OCI-LY3 (cell line): ENCODE measurements at regions not wholly inside any gene's neighbourhood (a gene's known extent, or its start where the extent isn't known, plus 50 kb on each side); places are given as distances from the start of the nearest gene placed in this dataset.

ENCODE experiments used
- H2AFZ ChIP-seq: fragments of 200-600, 300-600 bp; shearing (Covaris generic); 2 replicates; pipeline ENCODE4 v1.6.0; 2014; ENCODE audit warnings: antibody characterized with exemption, low read depth, low read length
- H3K27ac ChIP-seq: fragments of 200-600, 300-600 bp; sonication (generic); 2 replicates; pipeline ENCODE4 v1.5.1; 2014; ENCODE audit warnings: mild to moderate bottlenecking, low read length, moderate library complexity, mixed read lengths
- H3K27me3 ChIP-seq: fragments of 200-600, 300-600 bp; sonication (generic); 2 replicates; pipeline ENCODE4 v1.6.1; 2014; ENCODE audit warnings: low read depth, low read length, mixed read lengths
- H3K36me3 ChIP-seq: fragments of 200-600, 300-600 bp; sonication (generic); replicated peaks from 2 replicates; pipeline ENCODE3; 2014; ENCODE audit warnings: low read depth, low read length, mixed read lengths
- H3K4me1 ChIP-seq: fragments of 300-600, 200-600 bp; sonication (generic); 2 replicates; pipeline ENCODE4 v1.6.1; 2014; ENCODE audit warnings: low read length, mixed read lengths
- H3K4me2 ChIP-seq: fragments of 200-600, 300-600 bp; sonication (generic); 2 replicates; pipeline ENCODE4 v1.6.1; 2014; ENCODE audit warnings: low read length, mixed read lengths
- H3K4me3 ChIP-seq: fragments of 300-600, 200-600 bp; sonication (generic); 2 replicates; pipeline ENCODE4 v1.5.1; 2014; ENCODE audit warnings: antibody characterized with exemption, mild to moderate bottlenecking, low read length, moderate library complexity
- H3K79me2 ChIP-seq: fragments of 300-600, 200-600 bp; shearing (Covaris generic); 2 replicates; pipeline ENCODE4 v1.6.1; 2014; ENCODE audit warnings: mild to moderate bottlenecking, low read length, mixed read lengths
- H3K9ac ChIP-seq: fragments of 300-600, 200-600 bp; shearing (Covaris generic); 2 replicates; pipeline ENCODE4 v1.6.0; 2014; ENCODE audit warnings: mild to moderate bottlenecking, low read length, moderate library complexity
- H3K9me3 ChIP-seq: fragments of 200-600, 300-600 bp; shearing (Covaris generic); 2 replicates; pipeline ENCODE4 v1.6.1; 2014; ENCODE audit warnings: low read length, mixed read lengths; ENCODE audit not compliant: insufficient read depth
- H4K20me1 ChIP-seq: fragments of 200-600, 300-600 bp; sonication (generic); 2 replicates; pipeline ENCODE4 v1.6.1; 2016; ENCODE audit warnings: low read length, mixed read lengths; ENCODE audit not compliant: insufficient read depth
- EZH2phosphoT487 ChIP-seq: fragments of 200-600 bp; shearing (Covaris generic); IDR thresholded peaks from 2 replicates; pipeline ENCODE4 v1.6.1; 2018; ENCODE audit warnings: antibody characterized with exemption, mixed run types, low read depth
- TF ChIP-seq, protein P1 (sequence below): fragments of 200-600, 300-600 bp; sonication (generic); IDR thresholded peaks from 2 replicates; pipeline ENCODE4 v1.5.1; 2014; ENCODE audit warnings: antibody characterized with exemption, low read length, low read depth

DNA sequence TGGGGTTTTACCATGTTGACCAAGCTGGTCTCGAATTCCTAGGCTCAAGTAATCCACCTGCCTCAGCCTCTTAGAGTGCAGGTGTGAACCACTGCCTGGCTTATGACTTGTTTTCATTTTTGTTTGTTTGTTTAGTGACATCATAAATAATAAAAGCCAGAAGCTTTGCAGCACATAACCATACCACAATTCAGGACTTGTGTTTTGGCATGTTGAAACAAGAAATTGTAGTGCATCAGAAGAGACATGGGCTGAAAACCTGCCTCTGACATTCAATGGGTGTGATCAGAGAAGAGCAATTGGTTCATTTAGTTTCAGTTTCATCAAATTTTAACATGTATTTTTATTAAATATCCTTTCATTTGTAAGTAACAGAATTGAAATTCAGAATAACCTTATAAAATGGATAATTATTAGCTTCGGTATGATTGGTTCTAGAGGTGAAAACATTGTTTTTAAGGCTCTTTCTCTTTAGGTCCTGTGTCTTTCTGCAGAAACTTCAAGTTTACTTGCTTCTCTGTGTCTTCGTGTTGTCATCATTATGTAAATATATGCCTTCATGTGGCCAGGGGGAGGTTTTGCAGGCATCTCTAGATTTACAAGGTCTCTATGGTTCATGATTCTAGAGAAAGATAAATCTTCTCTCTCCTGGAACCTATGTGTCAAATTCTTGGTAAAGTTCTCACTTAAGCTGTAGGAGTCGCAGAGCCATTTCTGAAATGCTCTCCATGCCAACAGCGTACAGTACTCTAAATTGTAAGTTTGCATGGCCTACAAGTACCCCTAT is 312.0 kb downstream of the KCNC2 start:
- no peaks in the 10 kb centered on the region for H3K27me3 ChIP-seq
- no peak overlapping the region for H3K27ac ChIP-seq
- no peak overlapping the region for H2AFZ ChIP-seq
- H3K4me1 ChIP-seq: peaks cover 4% of the 10 kb centered on the region
- no peak overlapping the region for H3K9ac ChIP-seq
- H4K20me1 ChIP-seq: no peaks in the 10 kb centered on the region
- no peaks in the 10 kb centered on the region for H3K9me3 ChIP-seq
- no peaks in the 10 kb centered on the region for H3K79me2 ChIP-seq
- TF ChIP-seq, protein P1, sequence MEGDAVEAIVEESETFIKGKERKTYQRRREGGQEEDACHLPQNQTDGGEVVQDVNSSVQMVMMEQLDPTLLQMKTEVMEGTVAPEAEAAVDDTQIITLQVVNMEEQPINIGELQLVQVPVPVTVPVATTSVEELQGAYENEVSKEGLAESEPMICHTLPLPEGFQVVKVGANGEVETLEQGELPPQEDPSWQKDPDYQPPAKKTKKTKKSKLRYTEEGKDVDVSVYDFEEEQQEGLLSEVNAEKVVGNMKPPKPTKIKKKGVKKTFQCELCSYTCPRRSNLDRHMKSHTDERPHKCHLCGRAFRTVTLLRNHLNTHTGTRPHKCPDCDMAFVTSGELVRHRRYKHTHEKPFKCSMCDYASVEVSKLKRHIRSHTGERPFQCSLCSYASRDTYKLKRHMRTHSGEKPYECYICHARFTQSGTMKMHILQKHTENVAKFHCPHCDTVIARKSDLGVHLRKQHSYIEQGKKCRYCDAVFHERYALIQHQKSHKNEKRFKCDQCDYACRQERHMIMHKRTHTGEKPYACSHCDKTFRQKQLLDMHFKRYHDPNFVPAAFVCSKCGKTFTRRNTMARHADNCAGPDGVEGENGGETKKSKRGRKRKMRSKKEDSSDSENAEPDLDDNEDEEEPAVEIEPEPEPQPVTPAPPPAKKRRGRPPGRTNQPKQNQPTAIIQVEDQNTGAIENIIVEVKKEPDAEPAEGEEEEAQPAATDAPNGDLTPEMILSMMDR: no peak
- TF ChIP-seq EZH2phosphoT487: no peak
- H3K4me2 ChIP-seq: no peak overlapping the region
- H3K36me3 ChIP-seq: no peaks in the 10 kb centered on the region
- no peak overlapping the region for H3K4me3 ChIP-seq

DNA sequence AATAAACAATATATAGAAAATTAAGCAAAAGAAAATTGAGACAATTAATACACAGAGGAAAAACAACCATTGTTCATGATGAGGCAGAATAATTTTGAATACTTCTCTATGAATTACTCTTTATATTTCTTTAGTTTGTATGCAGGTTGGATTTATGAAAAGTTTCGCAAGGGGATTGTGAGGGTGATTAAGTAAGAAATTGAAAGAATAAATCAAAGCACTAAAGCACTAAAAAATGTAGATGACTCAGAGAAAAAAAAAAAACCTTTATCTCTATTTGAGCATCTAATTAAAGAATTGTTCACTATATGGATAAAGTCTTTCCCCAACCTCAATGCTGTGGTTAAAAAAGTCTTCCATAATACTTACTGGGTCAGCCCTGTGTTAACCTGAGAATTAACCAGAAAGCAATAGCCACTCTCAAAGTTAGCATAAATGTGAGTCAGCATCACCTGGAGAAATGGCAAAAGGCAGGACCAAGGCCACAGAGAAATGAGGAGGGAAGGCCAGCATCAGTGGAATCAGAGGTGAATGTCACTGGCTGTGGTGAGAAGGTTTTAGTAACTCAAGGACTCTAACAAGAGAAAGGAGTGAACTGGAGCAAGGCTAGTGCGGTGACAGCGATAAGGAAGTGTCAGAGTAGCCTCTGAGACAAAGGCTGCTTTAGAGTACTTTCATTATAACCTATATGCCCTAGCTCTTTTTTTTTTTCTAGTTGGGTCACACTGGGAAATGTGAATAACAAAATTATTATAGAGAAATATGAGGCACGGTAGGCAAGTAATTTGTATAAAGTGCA is 310.4 kb downstream of the KCNC2 start:
- no peaks in the 10 kb centered on the region for H3K36me3 ChIP-seq
- H3K9ac ChIP-seq: no peak overlapping the region
- no peak overlapping the region for H2AFZ ChIP-seq
- no peaks in the 10 kb centered on the region for H4K20me1 ChIP-seq
- no peak for TF ChIP-seq EZH2phosphoT487
- TF ChIP-seq, protein P1: no peak
- no peaks in the 10 kb centered on the region for H3K79me2 ChIP-seq
- H3K27me3 ChIP-seq: no peaks in the 10 kb centered on the region
- H3K9me3 ChIP-seq: no peaks in the 10 kb centered on the region
- H3K27ac ChIP-seq: no peak overlapping the region
- no peaks in the 10 kb centered on the region for H3K4me1 ChIP-seq
- H3K4me3 ChIP-seq: no peak overlapping the region
- no peak overlapping the region for H3K4me2 ChIP-seq

DNA sequence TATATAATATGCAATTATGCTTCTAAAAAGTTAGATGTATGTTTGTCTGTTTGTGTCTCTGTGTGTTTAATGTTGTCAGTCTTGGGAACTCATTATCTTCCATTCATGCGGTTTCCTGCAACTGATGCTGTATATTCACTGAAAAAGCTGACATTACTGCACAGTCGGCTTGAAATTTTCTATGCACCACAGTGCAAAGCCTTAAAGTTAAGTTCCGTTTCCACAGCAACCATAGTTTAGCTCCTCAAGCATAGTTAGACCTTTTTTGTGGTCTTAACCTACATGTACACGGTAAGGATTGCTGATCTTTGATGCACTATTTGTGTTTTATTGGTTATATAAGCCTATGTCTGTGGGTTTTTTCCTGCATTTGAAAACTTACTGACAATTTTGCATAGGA is 309.4 kb downstream of the KCNC2 start:
- Histone ChIP-seq H2AFZ (no peak overlapping the region), H3K36me3 (no peaks in the 10 kb centered on the region), H3K79me2 (no peaks in the 10 kb centered on the region), H3K4me3 (no peak overlapping the region), H3K9me3 (no peaks in the 10 kb centered on the region), H3K4me1 (no peaks in the 10 kb centered on the region), H3K4me2 (no peak overlapping the region), H4K20me1 (no peaks in the 10 kb centered on the region), H3K9ac (no peak overlapping the region), H3K27ac (no peak overlapping the region), H3K27me3 (no peaks in the 10 kb centered on the region)
- TF ChIP-seq, protein P1: no peak
- no peak for TF ChIP-seq EZH2phosphoT487

DNA sequence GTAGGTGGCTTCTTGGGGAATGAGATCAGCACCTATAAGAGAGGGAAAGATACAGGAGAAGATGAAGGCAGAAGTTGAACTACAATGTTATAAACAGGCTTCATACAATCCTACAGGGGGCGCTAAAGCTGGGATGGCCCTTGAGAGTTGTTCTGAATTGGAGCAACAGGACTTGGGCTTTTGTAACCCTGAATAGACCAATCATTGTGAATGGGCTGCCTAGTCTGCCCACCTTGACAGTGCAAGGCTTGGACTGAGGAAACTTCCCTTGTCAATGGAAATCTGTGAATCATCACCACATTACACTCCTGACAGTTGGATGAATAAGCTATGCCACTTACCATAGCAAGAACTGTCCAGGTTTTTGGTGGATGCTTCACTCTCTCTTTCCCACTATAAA is 306.1 kb downstream of the KCNC2 start:
- H2AFZ ChIP-seq: no peak overlapping the region
- no peaks in the 10 kb centered on the region for H3K36me3 ChIP-seq
- H3K4me2 ChIP-seq: no peak overlapping the region
- no peaks in the 10 kb centered on the region for H3K9me3 ChIP-seq
- H3K27ac ChIP-seq: no peak overlapping the region
- H3K4me3 ChIP-seq: no peak overlapping the region
- no peaks in the 10 kb centered on the region for H4K20me1 ChIP-seq
- H3K79me2 ChIP-seq: no peaks in the 10 kb centered on the region
- no peaks in the 10 kb centered on the region for H3K4me1 ChIP-seq
- no peaks in the 10 kb centered on the region for H3K27me3 ChIP-seq
- no peak overlapping the region for H3K9ac ChIP-seq
- TF ChIP-seq, protein P1: peak; percentile 38
- no peak for TF ChIP-seq EZH2phosphoT487
